ENCODE measurements at regions not wholly inside any gene's neighbourhood (a gene's known extent, or its start where the extent isn't known, plus 50 kb on each side); places are given as distances from the start of the nearest gene placed in this dataset.

GRCh38 chr16:73707863-73708262 is 588.8 kb upstream of the PSMD7 start:
- TF ChIP-seq CTCF (IDR thresholded peaks at IDR 0.05; ENCODE audit: low read depth, low read length): no peak
- Histone ChIP-seq H3K9me3 (ENCODE audit: insufficient read depth, low read length) (no peaks in the 10 kb centered on the region), H3K4me3 (ENCODE audit: low read length) (no peak overlapping the region), H3K27me3 (ENCODE audit: low read depth, low read length) (peaks cover 10% of the 10 kb centered on the region; the same call in 1 of the 2 replicates), H3K36me3 (replicated peaks; ENCODE audit: low read depth, low read length) (no peaks in the 10 kb centered on the region), H3K27ac (ENCODE audit: low read length) (no peak overlapping the region), H3K9ac (ENCODE audit: low read length) (no peak overlapping the region), H3K4me2 (ENCODE audit: low read length) (no peak overlapping the region), H3K4me1 (ENCODE audit: low read length) (no peaks in the 10 kb centered on the region), H4K20me1 (ENCODE audit: insufficient read depth, low read length) (no peaks in the 10 kb centered on the region), H3K79me2 (ENCODE audit: low read length) (no peaks in the 10 kb centered on the region), H2AFZ (ENCODE audit: low read depth, low read length) (no peak overlapping the region)

- Histone ChIP-seq H3K4me1 (ENCODE audit: low read length) (no peaks in the 10 kb centered on the region), H3K4me2 (ENCODE audit: low read length) (no peak overlapping the region), H3K36me3 (replicated peaks; ENCODE audit: low read depth, low read length) (no peaks in the 10 kb centered on the region), H3K4me3 (ENCODE audit: low read length) (no peak overlapping the region), H2AFZ (ENCODE audit: low read depth, low read length) (no peak overlapping the region), H3K27ac (ENCODE audit: low read length) (no peak overlapping the region), H3K9ac (ENCODE audit: low read length) (no peak overlapping the region), H3K27me3 (ENCODE audit: low read depth, low read length) (peaks cover 16% of the 10 kb centered on the region), H4K20me1 (ENCODE audit: insufficient read depth, low read length) (no peaks in the 10 kb centered on the region), H3K79me2 (ENCODE audit: low read length) (no peaks in the 10 kb centered on the region), H3K9me3 (ENCODE audit: insufficient read depth, low read length) (no peaks in the 10 kb centered on the region)
- TF ChIP-seq CTCF (IDR thresholded peaks at IDR 0.05; ENCODE audit: low read depth, low read length) (no peak), EZH2phosphoT487 (IDR thresholded peaks at IDR 0.05; ENCODE audit: low read depth) (no peak)
Observed at GRCh38 chr16:73703891-73704290, 592.7 kb upstream of the PSMD7 start.

GRCh38 chr16:73697336-73697735 is 599.3 kb upstream of the PSMD7 start:
- H3K27me3 ChIP-seq (ENCODE audit: low read depth, low read length): peaks cover under 1% of the 10 kb centered on the region
- no peak for TF ChIP-seq CTCF (IDR thresholded peaks at IDR 0.05; ENCODE audit: low read depth, low read length)
- no peak for TF ChIP-seq EZH2phosphoT487 (IDR thresholded peaks at IDR 0.05; ENCODE audit: low read depth)
- H3K4me1 ChIP-seq (ENCODE audit: low read length): no peaks in the 10 kb centered on the region
- no peak overlapping the region for H3K4me3 ChIP-seq (ENCODE audit: low read length)
- no peaks in the 10 kb centered on the region for H4K20me1 ChIP-seq (ENCODE audit: insufficient read depth, low read length)
- H3K27ac ChIP-seq (ENCODE audit: low read length): no peak overlapping the region
- no peaks in the 10 kb centered on the region for H3K79me2 ChIP-seq (ENCODE audit: low read length)
- H3K36me3 ChIP-seq (replicated peaks; ENCODE audit: low read depth, low read length): no peaks in the 10 kb centered on the region
- H2AFZ ChIP-seq (ENCODE audit: low read depth, low read length): no peak overlapping the region
- H3K4me2 ChIP-seq (ENCODE audit: low read length): no peak overlapping the region
- no peaks in the 10 kb centered on the region for H3K9me3 ChIP-seq (ENCODE audit: insufficient read depth, low read length)
- H3K9ac ChIP-seq (ENCODE audit: low read length): no peak overlapping the region

- no peak overlapping the region for H3K4me2 ChIP-seq (ENCODE audit: low read length)
- no peaks in the 10 kb centered on the region for H3K79me2 ChIP-seq (ENCODE audit: low read length)
- no peak for TF ChIP-seq EZH2phosphoT487 (IDR thresholded peaks at IDR 0.05; ENCODE audit: low read depth)
- TF ChIP-seq CTCF (IDR thresholded peaks at IDR 0.05; ENCODE audit: low read depth, low read length): no peak
- H3K4me3 ChIP-seq (ENCODE audit: low read length): no peak overlapping the region
- H3K27ac ChIP-seq (ENCODE audit: low read length): no peak overlapping the region
- H3K27me3 ChIP-seq (ENCODE audit: low read depth, low read length): no peaks in the 10 kb centered on the region; the same call in 1 of the 2 replicates
- no peak overlapping the region for H3K9ac ChIP-seq (ENCODE audit: low read length)
- no peak overlapping the region for H2AFZ ChIP-seq (ENCODE audit: low read depth, low read length)
- no peaks in the 10 kb centered on the region for H4K20me1 ChIP-seq (ENCODE audit: insufficient read depth, low read length)
- no peaks in the 10 kb centered on the region for H3K36me3 ChIP-seq (replicated peaks; ENCODE audit: low read depth, low read length)
- H3K4me1 ChIP-seq (ENCODE audit: low read length): no peaks in the 10 kb centered on the region
- H3K9me3 ChIP-seq (ENCODE audit: insufficient read depth, low read length): no peaks in the 10 kb centered on the region
Observed at GRCh38 chr16:73692861-73693260, 603.8 kb upstream of the PSMD7 start.
